GM13977 (cell line): ENCODE measurements at regions not wholly inside any gene's neighbourhood (a gene's known extent, or its start where the extent isn't known, plus 50 kb on each side); places are given as distances from the start of the nearest gene placed in this dataset.

Source experiments
- DNase-seq: peaks from one replicate; pipeline ENCODE4 v3.0.0; 2012; ENCODE audit warnings: low spot score
- CTCF ChIP-seq: IDR thresholded peaks from 2 replicates; pipeline ENCODE4 v1.5.1; 2012; ENCODE audit warnings: mild to moderate bottlenecking, control low read depth; ENCODE audit not compliant: insufficient read depth; ENCODE audit errors: extremely low read depth, missing control alignments
- in situ Hi-C: fragments of 300-500 bp; cut with MboI; formaldehyde crosslinking; loops from one replicate; pipeline ENCODE4 v1.12.0; 2022; ENCODE audit warnings: low sequenced_read_pairs, low pct_unique_long_range_greater_than_20kb, mixed read lengths, inconsistent platforms; ENCODE audit not compliant: unreplicated experiment

- no peak for DNase-seq
- in situ Hi-C loops, result no loop called here
- TF ChIP-seq CTCF, result no peak
Observed at GRCh38 chr16:86949630-86950029, 367.6 kb downstream of the C16orf95 start.

GRCh38 chr16:86951041-86951822 is 366.0 kb downstream of the C16orf95 start:
- no peak for DNase-seq
- in situ Hi-C loops, result no loop called here
- no peak for TF ChIP-seq CTCF

GRCh38 chr16:86951831-86952598 is 365.2 kb downstream of the C16orf95 start:
- TF ChIP-seq CTCF, result no peak
- in situ Hi-C loops, result no loop called here
- DNase-seq, result no peak

- no peak for DNase-seq
- no peak for TF ChIP-seq CTCF
- in situ Hi-C loops, result no loop called here
Observed at GRCh38 chr16:86952769-86953168, 364.4 kb downstream of the C16orf95 start.

GRCh38 chr16:86953631-86954391 is 363.4 kb downstream of the C16orf95 start:
- DNase-seq, result no peak
- in situ Hi-C loops, result no loop called here
- TF ChIP-seq CTCF, result no peak

GRCh38 chr16:86955136-86955855 is 361.9 kb downstream of the C16orf95 start:
- no peak for TF ChIP-seq CTCF
- in situ Hi-C loops, result no loop called here
- DNase-seq, result no peak
